LoVo (cell line): ENCODE measurements at regions not wholly inside any gene's neighbourhood (a gene's known extent, or its start where the extent isn't known, plus 50 kb on each side); places are given as distances from the start of the nearest gene placed in this dataset.
A peak's percentile ranks its signal among the peaks of the same experiment; 100 is the strongest.
"Not testable (repeated sequence)": the region's sequence is repeated elsewhere in the genome, so short reads cannot be mapped to it uniquely, and the experiment has no call there.

Experiments
- DNase-seq: peaks from one replicate; pipeline ENCODE4 v3.0.0-alpha.2; 2016; ENCODE audit warnings: low spot score

GRCh38 chr2:34705551-34706247 is 1106.6 kb upstream of the FAM98A start:
- DNase-seq: no peak

- no peak for DNase-seq
Observed at GRCh38 chr2:34703292-34703691, 1104.2 kb upstream of the FAM98A start.

- DNase-seq: not testable (repeated sequence)
Observed at GRCh38 chr2:34702391-34702790, 1103.3 kb upstream of the FAM98A start.

GRCh38 chr2:34677591-34677990 is 1078.5 kb upstream of the FAM98A start:
- DNase-seq: not testable (repeated sequence)

GRCh38 chr2:34677119-34677531 is 1078.0 kb upstream of the FAM98A start:
- not testable (repeated sequence) for DNase-seq

- DNase-seq: no peak
Observed at GRCh38 chr2:34670482-34670881, 1071.4 kb upstream of the FAM98A start.

- DNase-seq: no peak
Observed at GRCh38 chr2:34666821-34667220, 1067.7 kb upstream of the FAM98A start.

GRCh38 chr2:34664266-34664665 is 1065.2 kb upstream of the FAM98A start:
- DNase-seq: no peak

GRCh38 chr2:34663314-34663713 is 1064.2 kb upstream of the FAM98A start:
- DNase-seq: no peak

- DNase-seq: no peak
Observed at GRCh38 chr2:34660741-34661140, 1061.6 kb upstream of the FAM98A start.

- DNase-seq: no peak
Observed at GRCh38 chr2:34656632-34657031, 1057.5 kb upstream of the FAM98A start.

GRCh38 chr2:34652636-34653035 is 1053.5 kb upstream of the FAM98A start:
- peak; percentile 9 for DNase-seq

GRCh38 chr2:34646901-34647300 is 1047.8 kb upstream of the FAM98A start:
- no peak for DNase-seq

- DNase-seq: no peak
Observed at GRCh38 chr2:34632327-34632726, 1033.2 kb upstream of the FAM98A start.

- no peak for DNase-seq
Observed at GRCh38 chr2:34627003-34627402, 1027.9 kb upstream of the FAM98A start.

- no peak for DNase-seq
Observed at GRCh38 chr2:34604164-34604563, 1005.1 kb upstream of the FAM98A start.

- no peak for DNase-seq
Observed at GRCh38 chr2:34602262-34602661, 1003.2 kb upstream of the FAM98A start.

- DNase-seq: no peak
Observed at GRCh38 chr2:34601561-34601960, 1002.5 kb upstream of the FAM98A start.

- no peak for DNase-seq
Observed at GRCh38 chr2:34578641-34579040, 979.5 kb upstream of the FAM98A start.

GRCh38 chr2:34570266-34570872 is 971.3 kb upstream of the FAM98A start:
- DNase-seq: peak; percentile 15

- no peak for DNase-seq
Observed at GRCh38 chr2:34567128-34567527, 968.0 kb upstream of the FAM98A start.

GRCh38 chr2:34552337-34552736 is 953.2 kb upstream of the FAM98A start:
- DNase-seq: no peak

- no peak for DNase-seq
Observed at GRCh38 chr2:34549710-34550345, 950.7 kb upstream of the FAM98A start.
